NCI-H1092 (cell line): ENCODE measurements at regions not wholly inside any gene's neighbourhood (a gene's known extent, or its start where the extent isn't known, plus 50 kb on each side); places are given as distances from the start of the nearest gene placed in this dataset.
"Not testable (repeated sequence)": the region's sequence is repeated elsewhere in the genome, so short reads cannot be mapped to it uniquely, and the experiment has no call there.

Experiments used
- DNase-seq: peaks from one replicate; lab custom pipeline; 2025; lab: John Stamatoyannopoulos, UW

GRCh38 chr2:129375632-129376425 lies 603.6 kb upstream of the RAB6C start:
- no peak for DNase-seq

DNA sequence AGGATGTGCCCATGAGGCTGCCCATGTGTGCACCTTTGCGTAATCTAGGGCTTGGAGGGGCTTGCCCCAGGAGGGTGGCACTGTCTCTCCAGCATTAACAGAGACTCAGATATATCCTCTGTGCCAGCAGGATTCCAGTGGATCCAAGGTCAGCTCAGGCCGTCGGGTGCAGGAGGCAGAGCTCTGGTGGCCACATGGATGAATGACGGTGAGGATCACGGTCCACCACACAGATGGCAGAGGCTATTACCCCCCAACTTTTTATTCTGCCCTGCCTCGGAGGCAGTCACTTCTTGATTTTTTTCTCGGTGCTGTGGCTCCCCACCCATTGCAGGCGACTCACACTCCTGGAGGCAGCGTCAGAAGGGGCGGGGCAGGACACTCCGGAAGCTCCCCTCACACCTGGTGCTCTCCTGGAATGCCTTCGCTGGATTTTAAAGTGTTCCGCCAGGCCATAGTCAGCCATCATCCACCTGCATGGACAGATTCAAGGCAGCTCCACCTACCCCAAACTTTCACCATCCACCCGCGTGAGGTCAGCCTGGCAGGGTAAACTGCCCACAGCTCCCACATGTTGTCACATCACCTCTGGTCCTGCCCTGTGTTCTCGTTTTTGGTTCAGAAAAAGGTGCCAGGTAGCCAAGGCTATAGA lies 602.9 kb upstream of the RAB6C start:
- no peak for DNase-seq

DNA sequence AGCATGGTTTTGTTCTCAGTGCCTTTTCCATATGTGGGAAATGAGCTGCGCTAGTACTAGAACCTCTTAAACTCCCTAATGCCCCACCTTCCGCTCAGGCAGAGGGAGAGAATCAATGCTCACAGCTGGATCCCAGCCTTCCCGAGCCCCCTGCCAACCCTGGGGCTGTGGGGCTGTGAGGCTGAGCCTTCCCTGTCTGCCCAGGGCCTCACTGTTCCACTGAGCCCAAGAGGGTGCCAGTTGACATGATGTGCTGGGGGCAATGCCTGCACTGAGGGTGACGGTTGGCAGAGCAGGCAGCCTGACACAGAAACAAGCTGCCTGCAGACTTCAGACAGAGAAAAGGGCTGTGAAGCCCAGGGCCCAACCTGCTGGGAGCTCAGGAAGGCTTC lies 602.4 kb upstream of the RAB6C start:
- DNase-seq, result no peak

DNA sequence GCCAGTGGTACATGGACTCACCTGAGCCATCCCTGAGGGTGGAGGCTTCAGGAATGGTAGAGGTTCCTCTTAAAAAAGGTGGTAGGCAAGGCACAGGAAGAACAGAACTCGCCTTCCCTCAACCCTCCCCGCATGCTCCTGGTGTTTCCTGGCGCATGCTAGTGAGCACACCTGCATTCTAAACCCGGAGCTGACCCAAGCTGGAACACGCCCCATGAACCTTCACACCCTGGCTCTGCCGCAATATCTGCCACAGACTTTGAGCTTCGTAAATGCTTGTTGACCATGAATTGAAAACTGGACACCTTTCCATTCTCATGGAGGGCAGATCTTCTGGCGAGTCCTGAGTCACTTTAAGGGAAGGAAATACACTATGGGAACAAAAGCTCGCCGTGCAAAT lies 601.3 kb upstream of the RAB6C start:
- no peak for DNase-seq

- no peak for DNase-seq
Observed at GRCh38 chr2:129379411-129379810, 600.1 kb upstream of the RAB6C start.

DNA sequence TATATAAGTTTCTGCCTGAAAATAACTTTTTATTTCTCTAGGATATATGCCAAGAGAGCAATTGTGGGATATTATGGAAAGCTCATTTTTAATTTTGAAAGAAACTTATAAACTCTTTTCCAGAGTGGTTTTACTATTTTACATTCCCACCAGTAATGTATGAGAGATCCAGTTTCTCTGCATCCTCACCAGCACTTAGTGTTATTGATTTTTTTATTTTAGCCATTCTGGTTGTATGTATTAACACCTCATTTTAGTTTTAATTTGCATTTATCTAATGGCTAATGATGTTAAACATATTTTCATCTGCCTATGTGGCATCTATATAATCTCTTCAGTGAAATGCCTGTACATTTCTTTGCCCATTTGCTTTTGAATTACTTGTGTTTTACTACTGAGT lies 597.7 kb upstream of the RAB6C start:
- DNase-seq, result no peak

DNA sequence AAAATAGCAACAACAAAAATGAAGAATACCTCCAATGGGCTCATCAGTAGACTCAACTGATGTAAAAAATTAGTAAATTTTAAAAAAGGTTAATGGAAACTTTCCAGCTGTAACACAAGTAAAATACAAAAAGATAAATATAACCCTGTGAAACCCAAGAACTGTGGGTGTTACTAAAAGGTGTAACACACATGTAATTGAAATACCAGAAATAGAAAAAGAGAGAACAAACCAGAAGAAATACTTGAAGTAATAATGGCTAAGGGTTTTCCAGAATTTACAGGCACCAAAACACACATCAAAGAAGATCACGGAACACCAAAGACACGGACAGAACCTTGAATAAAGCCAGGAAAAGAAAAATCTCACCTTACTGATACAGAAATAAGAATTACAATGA lies 590.6 kb upstream of the RAB6C start:
- no peak for DNase-seq

DNA sequence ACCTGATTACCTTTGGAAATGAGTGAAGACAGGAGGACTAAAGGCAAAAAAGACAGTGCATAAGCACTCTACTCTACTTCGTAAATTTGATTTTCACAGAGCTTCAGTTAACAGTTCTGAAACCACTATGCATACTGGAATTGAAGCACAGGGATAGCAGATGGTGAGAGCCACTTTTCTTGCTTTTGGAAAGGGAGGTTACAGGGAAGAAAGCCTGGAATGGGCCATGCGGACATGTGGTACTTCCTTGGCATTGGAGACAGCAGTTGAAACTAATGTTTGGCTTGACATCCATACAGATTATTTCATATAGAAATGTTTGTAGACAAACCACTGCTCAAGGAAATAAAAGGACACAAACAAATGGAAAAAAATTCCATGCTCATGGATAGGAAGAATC lies 585.6 kb upstream of the RAB6C start:
- no peak for DNase-seq

DNA sequence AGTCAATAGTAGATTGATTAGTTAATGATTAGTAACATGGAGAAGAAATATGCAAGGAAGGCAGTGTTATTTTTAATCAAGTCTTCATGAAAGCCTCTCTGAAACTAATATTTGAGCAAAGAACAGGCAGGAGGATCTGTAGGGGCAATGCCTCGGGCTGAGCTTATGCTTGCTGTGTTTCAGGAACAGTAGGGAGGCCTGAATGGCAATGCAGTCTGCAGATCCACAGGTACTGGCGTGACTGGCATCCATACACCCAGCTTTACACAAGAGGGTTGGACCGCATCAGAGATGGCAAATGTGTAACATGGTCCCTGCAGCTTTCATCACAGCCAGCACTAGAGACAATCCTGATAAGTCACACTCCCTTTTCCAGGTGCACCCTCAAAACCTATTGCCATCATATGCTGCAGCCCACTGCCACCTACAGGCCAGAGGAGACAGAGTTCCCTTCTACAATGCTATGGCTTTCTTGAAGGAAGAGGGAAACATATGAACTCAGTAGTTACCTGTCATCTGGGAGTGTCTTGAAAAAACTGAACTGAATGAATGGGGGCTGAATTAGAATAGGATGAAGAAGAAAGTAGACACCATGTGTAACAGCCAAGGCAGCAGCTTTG lies 582.4 kb upstream of the RAB6C start:
- DNase-seq, result peak; percentile 9

DNA sequence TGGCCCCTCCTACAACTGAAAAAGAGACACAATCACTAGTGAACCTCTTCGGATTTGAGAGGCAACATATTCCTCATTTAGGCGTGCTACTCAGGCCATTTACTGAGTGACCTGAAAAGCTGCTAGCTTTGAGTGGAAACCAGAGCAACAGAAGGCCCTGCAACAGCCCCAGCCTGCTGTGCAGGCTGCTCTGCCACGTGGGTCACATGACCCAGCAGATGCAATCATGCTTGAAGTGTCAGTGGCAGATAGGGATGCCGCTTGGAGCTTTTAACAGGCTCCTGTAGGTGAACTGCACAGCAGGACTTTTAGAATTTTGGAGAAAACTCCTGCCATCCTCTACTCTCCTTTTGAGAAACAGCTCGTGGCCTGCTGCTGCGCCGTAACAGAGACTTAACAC lies 578.6 kb upstream of the RAB6C start:
- no peak for DNase-seq

GRCh38 chr2:129402076-129402475 lies 577.4 kb upstream of the RAB6C start:
- no peak for DNase-seq

DNA sequence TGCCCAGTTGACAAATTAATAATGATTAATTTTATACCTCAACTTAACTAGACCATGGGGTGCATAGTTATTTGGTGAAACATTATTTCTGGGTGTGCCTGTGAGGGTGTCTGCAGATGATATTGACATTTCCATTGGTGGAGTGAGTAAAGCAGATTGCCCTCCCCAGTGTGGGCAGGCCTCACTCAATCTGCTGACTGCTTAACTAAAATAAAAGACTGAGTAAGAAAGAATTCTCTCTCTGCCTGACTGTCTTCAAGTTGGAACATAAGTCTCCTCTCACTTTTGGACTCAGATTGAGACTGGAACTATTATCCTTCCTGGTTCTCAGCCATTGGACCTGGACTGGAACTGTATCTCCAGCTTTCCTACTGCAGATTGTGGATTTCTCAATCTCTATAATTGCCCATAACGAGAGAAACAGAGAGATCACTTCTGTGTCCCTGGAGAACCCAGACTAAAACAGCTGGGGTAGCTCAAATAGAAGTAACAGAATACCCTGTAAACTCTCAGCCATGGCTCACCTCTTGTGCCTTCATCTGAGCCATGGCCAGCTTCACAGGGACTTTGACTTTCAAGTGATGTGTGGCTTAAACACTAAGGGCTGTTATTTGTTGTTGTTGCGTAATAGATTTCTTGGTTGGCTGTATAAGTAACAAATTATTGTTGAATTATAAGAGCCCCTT lies 575.3 kb upstream of the RAB6C start:
- DNase-seq, result no peak

DNA sequence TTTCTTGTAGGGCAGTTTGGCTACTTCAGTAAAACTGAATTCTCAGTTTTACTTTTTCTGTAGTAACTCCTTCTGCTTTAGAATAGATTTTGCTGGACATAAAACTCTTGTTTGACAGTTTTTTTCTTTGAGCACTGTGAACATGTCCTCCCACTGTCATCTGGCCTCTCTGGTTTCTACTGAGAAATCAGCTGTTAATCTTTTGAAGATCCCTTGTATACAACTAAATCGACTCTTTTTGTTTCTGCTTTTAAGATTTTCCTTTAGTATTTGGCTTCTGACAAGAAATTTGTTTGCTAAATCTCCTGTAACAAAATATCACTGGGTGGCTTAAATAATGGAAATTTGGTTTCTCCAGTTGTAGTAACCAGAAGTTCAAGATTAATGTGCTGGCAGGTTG lies 570.9 kb upstream of the RAB6C start:
- DNase-seq, result no peak

DNA sequence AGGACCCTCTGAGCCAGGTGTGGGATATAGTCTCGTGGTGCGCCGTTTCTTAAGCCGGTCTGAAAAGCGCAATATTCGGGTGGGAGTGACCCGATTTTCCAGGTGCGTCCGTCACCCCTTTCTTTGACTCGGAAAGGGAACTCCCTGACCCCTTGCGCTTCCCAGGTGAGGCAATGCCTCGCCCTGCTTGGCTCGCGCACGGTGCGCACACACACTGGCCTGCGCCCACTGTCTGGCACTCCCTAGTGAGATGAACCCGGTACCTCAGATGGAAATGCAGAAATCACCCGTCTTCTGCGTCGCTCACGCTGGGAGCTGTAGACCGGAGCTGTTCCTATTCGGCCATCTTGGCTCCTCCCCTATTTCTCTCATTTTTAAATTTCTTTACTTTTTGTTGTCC lies 562.4 kb upstream of the RAB6C start:
- not testable (repeated sequence) for DNase-seq

DNA sequence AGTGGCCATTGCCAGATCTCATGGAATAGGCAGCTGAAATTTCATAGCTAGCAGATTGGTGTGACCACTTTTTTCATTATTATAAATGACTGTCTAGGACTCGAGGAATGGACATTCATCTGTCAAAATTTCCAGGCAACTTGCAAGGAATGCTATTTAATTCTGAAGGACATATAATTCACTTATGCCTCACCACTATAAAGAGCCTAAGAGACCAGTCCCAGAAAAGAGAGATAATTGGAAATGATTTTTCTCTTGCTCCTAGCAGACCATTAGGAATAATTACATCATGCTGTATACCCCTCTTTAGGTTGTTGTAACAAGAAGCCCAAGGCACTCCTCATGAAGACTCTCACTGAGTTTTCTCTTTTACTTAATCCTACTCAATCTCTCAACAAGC lies 557.4 kb upstream of the RAB6C start:
- DNase-seq, result no peak

DNA sequence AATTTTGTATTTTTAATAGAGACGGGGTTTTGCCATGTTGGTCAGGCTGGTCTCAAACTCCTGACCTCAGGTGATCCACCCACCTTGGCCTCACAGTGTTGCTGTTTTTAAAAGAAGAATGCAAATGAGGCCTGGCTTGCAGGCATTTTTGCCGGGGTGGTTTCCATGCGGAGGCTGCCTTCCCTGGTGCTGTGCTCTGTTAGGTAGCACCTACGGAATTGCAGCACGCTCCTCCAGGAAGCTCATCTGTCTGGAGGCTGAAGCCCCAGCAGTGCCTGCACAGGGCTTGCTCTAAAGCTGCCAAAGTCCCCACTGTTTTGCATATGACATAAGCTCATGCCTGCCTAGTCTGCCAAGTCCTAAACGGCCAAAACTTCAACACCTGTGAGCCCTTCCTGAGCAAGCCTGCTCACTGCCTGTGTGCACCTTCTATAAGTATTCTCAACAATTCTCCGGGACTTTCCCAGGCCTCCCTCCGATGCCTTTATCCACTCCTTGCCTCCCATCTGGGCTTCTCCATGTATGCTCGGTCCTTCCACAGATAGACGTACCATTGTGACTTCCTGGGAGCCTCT lies 551.3 kb upstream of the RAB6C start:
- no peak for DNase-seq

GRCh38 chr2:129430911-129431310 lies 548.6 kb upstream of the RAB6C start:
- no peak for DNase-seq

DNA sequence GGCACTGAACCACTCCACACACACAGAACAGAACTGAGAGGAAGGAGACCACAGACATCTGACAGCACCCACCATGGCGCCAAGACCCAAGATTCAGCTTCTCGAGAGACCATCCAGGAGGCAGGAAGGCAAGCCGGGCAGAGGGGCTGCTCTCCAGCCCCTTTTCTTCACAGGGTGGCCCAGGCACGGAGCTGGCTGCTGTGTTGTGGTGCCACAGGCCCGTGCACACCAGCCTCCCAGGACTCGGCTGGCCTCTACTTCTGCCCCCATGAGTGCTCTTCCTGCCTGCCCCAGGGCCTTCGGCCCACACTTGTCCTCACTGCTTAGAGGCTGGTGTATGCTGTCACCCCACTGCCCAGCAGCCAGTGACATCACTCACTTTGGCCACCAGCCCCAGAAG lies 547.6 kb upstream of the RAB6C start:
- DNase-seq, result no peak

DNA sequence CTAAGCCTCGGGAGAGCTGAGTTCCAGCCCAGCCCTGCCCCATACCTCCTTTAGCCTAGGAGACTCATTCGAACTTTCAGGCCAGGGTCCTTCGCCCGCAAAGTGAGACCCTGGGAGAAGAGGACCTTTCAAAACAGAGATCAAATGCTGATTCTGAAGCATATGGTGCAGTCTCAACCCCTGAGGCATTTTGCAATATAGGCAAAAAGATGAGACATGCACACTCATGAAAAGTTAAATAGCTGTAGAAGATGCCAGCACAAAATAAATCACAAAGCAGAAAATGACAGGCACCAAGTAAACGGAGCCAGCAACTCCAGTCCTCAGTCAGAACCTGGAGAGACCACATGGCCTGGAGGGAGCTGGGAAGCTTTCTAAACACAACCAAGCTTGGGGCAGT lies 542.7 kb upstream of the RAB6C start:
- no peak for DNase-seq

DNA sequence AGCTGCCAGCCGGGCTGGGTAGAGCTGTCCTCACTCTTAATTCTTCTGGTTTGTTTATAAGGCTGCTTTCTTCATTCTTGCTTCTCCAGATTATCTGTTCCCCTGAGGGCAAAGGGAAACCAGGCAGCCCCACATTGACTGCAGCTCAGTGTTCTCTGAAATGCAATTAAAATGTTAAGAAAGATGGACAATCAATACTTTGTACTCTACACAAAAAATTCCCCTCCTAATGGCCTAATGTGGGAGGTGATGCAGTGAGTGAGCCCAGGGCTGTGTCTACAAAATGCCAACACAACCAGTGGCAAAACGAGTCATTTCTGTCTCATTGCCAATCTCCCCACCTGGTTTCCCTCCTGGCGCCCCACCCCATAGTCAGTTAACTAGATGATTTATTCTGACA lies 541.7 kb upstream of the RAB6C start:
- DNase-seq, result no peak

DNA sequence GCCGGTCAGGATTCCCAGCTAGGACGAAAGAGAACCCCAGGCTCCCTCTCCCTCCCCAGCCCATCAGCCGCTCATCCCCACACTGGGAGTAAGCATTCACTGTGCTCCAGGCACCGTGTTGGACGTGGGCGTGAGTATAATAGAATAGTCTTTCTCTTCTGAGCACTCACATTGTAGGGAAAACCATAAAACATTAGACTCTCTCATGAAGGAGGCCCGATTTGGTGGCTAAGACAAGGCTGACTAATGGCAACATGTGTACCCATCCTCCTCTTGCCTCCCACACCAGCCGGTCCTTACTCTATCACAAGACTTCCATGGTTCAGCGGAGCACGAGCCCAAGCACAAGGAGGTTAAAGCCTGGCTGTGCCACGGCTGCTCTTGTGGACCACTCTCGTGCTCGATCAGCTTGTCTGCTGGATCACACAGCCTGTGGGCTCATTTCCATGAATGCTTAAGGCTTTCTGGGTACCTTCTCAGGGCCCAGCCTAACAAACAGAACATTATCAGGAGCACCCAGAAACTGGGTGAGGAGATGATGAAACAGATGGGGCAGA lies 540.9 kb upstream of the RAB6C start:
- no peak for DNase-seq
